GM23338 (cell line): ENCODE measurements at regions not wholly inside any gene's neighbourhood (a gene's known extent, or its start where the extent isn't known, plus 50 kb on each side); places are given as distances from the start of the nearest gene placed in this dataset.

Experiments
- ATAC-seq: fragments of 200-7000 bp; cut with Tn5 transposase; 3 replicates; pipeline ENCODE4 v1.9.1; 2020
- DNase-seq: peaks from one replicate; pipeline ENCODE4 v3.0.0-alpha.2; 2015; ENCODE audit warnings: low spot score
- H2AFZ ChIP-seq: fragments of 200-600 bp; sonication (generic); 2 replicates; pipeline ENCODE4 v1.8.0; 2016; ENCODE audit warnings: antibody characterized with exemption, mild to moderate bottlenecking, moderate library complexity
- H3F3A ChIP-seq: fragments of 200-600 bp; sonication (generic); replicated peaks from 2 replicates; pipeline ENCODE4 v1.8.0; 2017; ENCODE audit warnings: antibody characterized with exemption, mixed run types, low read depth
- H3K27ac ChIP-seq: fragments of 200-600 bp; sonication (generic); 2 replicates; pipeline ENCODE4 v1.6.1; 2016; ENCODE audit warnings: low read depth
- H3K27me3 ChIP-seq: fragments of 200-600 bp; sonication (generic); 2 replicates; pipeline ENCODE4 v1.8.0; 2016; ENCODE audit warnings: mild to moderate bottlenecking, mixed run types, moderate library complexity; ENCODE audit not compliant: insufficient read depth
- H3K36me3 ChIP-seq: fragments of 200-600 bp; sonication (generic); 2 replicates; pipeline ENCODE4 v1.8.0; 2016; ENCODE audit warnings: mild to moderate bottlenecking; ENCODE audit not compliant: insufficient read depth
- H3K4me1 ChIP-seq: fragments of 200-600 bp; sonication (generic); 2 replicates; pipeline ENCODE4 v1.8.0; 2016; ENCODE audit warnings: mild to moderate bottlenecking, moderate library complexity; ENCODE audit not compliant: insufficient read depth
- H3K4me2 ChIP-seq: fragments of 200-600 bp; sonication (generic); 2 replicates; pipeline ENCODE4 v1.7.1; 2017; ENCODE audit warnings: mixed run types
- H3K4me3 ChIP-seq: fragments of 200-600 bp; sonication (generic); 2 replicates; pipeline ENCODE4 v1.6.1; 2016; ENCODE audit warnings: mixed run types
- H3K79me2 ChIP-seq: fragments of 200-600 bp; sonication (generic); replicated peaks from 2 replicates; pipeline ENCODE4 v1.8.0; 2017; ENCODE audit warnings: mild to moderate bottlenecking; ENCODE audit not compliant: insufficient read depth
- H3K9me2 ChIP-seq: fragments of 200-600 bp; sonication (generic); 2 replicates; pipeline ENCODE4 v1.8.0; 2017; ENCODE audit not compliant: insufficient read depth
- H4K20me1 ChIP-seq: fragments of 200-600 bp; sonication (generic); replicated peaks from 2 replicates; pipeline ENCODE4 v1.8.0; 2017; ENCODE audit warnings: mild to moderate bottlenecking; ENCODE audit not compliant: insufficient read depth
- H3K27ac Mint-ChIP-seq: 2 replicates; pipeline ENCODE4 v1.8.0; 2020; ENCODE audit warnings: inconsistent platforms, mild to moderate bottlenecking, moderate library complexity, mixed read lengths
- H3K27me3 Mint-ChIP-seq: 3 replicates; pipeline ENCODE4 v1.8.0; 2022; ENCODE audit warnings: low read depth, mild to moderate bottlenecking, moderate library complexity, mixed read lengths, inconsistent platforms; ENCODE audit not compliant: insufficient read depth, poor library complexity
- H3K36me3 Mint-ChIP-seq: 3 replicates; pipeline ENCODE4 v1.8.0; 2021; ENCODE audit warnings: low read depth, mild to moderate bottlenecking, inconsistent platforms, moderate library complexity, mixed read lengths
- H3K4me1 Mint-ChIP-seq: 3 replicates; pipeline ENCODE4 v1.8.0; 2020; ENCODE audit warnings: mild to moderate bottlenecking, inconsistent platforms, mixed read lengths
- H3K4me3 Mint-ChIP-seq: 3 replicates; pipeline ENCODE4 v1.8.0; 2021; ENCODE audit warnings: moderate library complexity, mild to moderate bottlenecking, inconsistent platforms, mixed read lengths
- H3K9me3 Mint-ChIP-seq: 3 replicates; pipeline ENCODE4 v1.8.0; 2020; ENCODE audit warnings: moderate library complexity, mild to moderate bottlenecking, inconsistent platforms, mixed read lengths
- CREB1 ChIP-seq: fragments of 250-450 bp; sonication (Bioruptor Pico); IDR thresholded peaks from 2 replicates; pipeline ENCODE4 v1.5.0; 2020; ENCODE audit warnings: low read depth, mild to moderate bottlenecking, moderate library complexity
- EZH2 ChIP-seq: fragments of 200-600 bp; sonication (generic); IDR thresholded peaks from one replicate; pipeline ENCODE4 v1.8.0; 2017; ENCODE audit warnings: antibody characterized with exemption, mild to moderate bottlenecking, low read depth; ENCODE audit not compliant: unreplicated experiment
- EZH2phosphoT487 ChIP-seq: fragments of 200-600 bp; sonication (generic); IDR thresholded peaks from one replicate; pipeline ENCODE4 v1.8.1; 2018; ENCODE audit warnings: antibody characterized with exemption; ENCODE audit not compliant: unreplicated experiment
- JUNB ChIP-seq: IDR thresholded peaks from one replicate; pipeline ENCODE4 v1.6.1; 2016; ENCODE audit warnings: antibody characterized with exemption; ENCODE audit not compliant: unreplicated experiment
- NANOG ChIP-seq: IDR thresholded peaks from 2 replicates; pipeline ENCODE4 v1.6.1; 2016; ENCODE audit warnings: antibody characterized with exemption, borderline replicate concordance
- POLR2AphosphoS5 ChIP-seq: IDR thresholded peaks from 2 replicates; pipeline ENCODE4 v1.6.1; 2016; ENCODE audit warnings: antibody characterized with exemption, low read depth
- STAT1 ChIP-seq: IDR thresholded peaks from one replicate; pipeline ENCODE4 v1.6.1; 2016; ENCODE audit warnings: antibody characterized with exemption; ENCODE audit not compliant: unreplicated experiment
- ZNF114 ChIP-seq: fragments of 250-450 bp; sonication (Bioruptor Pico); IDR thresholded peaks from 2 replicates; pipeline ENCODE4 v1.5.0; 2020; ENCODE audit warnings: mild to moderate bottlenecking, moderate library complexity
- ZNF331 ChIP-seq: fragments of 250-450 bp; sonication (Bioruptor Pico); IDR thresholded peaks from 2 replicates; pipeline ENCODE4 v1.5.0; 2020; ENCODE audit warnings: low read depth, mild to moderate bottlenecking, moderate library complexity
- TF ChIP-seq, protein P1 (sequence below): IDR thresholded peaks from one replicate; pipeline ENCODE4 v1.6.1; 2018; ENCODE audit warnings: antibody characterized with exemption; ENCODE audit not compliant: unreplicated experiment
- TF ChIP-seq, protein P2 (sequence below): fragments of 250-450 bp; sonication (Bioruptor Pico); IDR thresholded peaks from 2 replicates; pipeline ENCODE4 v1.5.0; 2020; ENCODE audit warnings: mild to moderate bottlenecking, moderate library complexity
- TF ChIP-seq, protein P3 (sequence below), 2 experiments: fragments of 200-600 bp in 1 of 2; sonication (generic) in 1 of 2; conservative IDR thresholded peaks; 2 replicates each; pipeline versions ENCODE4 v1.5.1 to v1.6.1; 2016 to 2017; ENCODE audit warnings: antibody characterized with exemption in 2 of 2, low read depth in 2 of 2, mild to moderate bottlenecking in 2 of 2, moderate library complexity in 1 of 2

DNA sequence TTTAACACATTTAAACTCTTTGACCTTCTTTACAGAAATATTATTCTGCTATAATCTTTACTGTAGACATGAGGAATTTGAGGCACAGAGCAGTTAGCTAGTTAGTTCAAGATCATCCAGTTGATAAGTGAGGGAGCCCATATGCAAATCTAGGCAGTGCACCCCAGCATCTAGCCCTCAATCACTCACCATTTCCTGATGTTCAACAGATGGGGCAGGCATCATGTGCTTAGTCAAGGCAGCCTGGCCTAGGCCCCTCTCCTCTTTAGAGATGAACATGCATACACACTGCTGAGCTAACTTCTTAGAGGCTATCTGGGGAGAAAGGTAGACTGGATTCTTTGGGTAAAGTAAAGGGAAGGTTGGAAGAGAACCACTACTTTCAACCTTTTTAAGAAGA, 206.8 kb upstream of the SLC24A2 start:
- Histone ChIP-seq H3K4me1 (no peaks in the 10 kb centered on the region), H3F3A (no peaks in the 10 kb centered on the region), H3K36me3 (no peaks in the 10 kb centered on the region), H3K4me3 (no peak overlapping the region), H3K9me2 (peaks cover 5% of the 10 kb centered on the region; the same call in 1 of the 2 replicates), H3K79me2 (no peaks in the 10 kb centered on the region), H3K4me2 (no peak overlapping the region), H4K20me1 (no peaks in the 10 kb centered on the region), H2AFZ (no peak overlapping the region), H3K27me3 (no peaks in the 10 kb centered on the region), H3K27ac (no peak overlapping the region)
- no peak for ATAC-seq
- Mint-ChIP-seq H3K9me3 (no peaks in the 10 kb centered on the region), H3K4me1 (no peaks in the 10 kb centered on the region; the same call in 2 of the 3 replicates), H3K4me3 (no peak overlapping the region), H3K27ac (no peak overlapping the region), H3K27me3 (no peaks in the 10 kb centered on the region), H3K36me3 (no peaks in the 10 kb centered on the region)
- no peak for TF ChIP-seq ZNF331 (CRISPR knock-in tag)
- TF ChIP-seq ZNF114 (CRISPR knock-in tag) = no peak
- TF ChIP-seq, protein P1, sequence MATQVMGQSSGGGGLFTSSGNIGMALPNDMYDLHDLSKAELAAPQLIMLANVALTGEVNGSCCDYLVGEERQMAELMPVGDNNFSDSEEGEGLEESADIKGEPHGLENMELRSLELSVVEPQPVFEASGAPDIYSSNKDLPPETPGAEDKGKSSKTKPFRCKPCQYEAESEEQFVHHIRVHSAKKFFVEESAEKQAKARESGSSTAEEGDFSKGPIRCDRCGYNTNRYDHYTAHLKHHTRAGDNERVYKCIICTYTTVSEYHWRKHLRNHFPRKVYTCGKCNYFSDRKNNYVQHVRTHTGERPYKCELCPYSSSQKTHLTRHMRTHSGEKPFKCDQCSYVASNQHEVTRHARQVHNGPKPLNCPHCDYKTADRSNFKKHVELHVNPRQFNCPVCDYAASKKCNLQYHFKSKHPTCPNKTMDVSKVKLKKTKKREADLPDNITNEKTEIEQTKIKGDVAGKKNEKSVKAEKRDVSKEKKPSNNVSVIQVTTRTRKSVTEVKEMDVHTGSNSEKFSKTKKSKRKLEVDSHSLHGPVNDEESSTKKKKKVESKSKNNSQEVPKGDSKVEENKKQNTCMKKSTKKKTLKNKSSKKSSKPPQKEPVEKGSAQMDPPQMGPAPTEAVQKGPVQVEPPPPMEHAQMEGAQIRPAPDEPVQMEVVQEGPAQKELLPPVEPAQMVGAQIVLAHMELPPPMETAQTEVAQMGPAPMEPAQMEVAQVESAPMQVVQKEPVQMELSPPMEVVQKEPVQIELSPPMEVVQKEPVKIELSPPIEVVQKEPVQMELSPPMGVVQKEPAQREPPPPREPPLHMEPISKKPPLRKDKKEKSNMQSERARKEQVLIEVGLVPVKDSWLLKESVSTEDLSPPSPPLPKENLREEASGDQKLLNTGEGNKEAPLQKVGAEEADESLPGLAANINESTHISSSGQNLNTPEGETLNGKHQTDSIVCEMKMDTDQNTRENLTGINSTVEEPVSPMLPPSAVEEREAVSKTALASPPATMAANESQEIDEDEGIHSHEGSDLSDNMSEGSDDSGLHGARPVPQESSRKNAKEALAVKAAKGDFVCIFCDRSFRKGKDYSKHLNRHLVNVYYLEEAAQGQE = no peak
- no peak for DNase-seq

DNA sequence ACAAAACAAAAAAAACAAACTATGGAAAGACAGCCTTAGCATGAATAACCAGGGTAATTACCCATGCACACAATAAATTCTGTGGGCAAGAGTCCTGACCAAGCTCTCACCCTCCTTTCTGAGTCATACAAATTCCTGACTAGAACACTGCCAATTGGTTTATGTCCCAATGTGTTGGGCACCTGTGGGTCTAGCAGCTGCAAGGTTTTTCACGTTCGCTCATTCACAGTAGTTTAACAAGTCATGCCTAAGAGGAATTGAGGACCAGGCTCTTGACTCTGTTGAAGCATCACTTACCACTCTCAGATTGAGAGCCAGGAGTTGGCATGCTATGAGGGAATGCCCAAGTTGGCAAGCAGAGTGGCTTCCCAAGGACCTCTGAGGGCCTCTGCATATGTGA, 205.5 kb upstream of the SLC24A2 start:
- Mint-ChIP-seq H3K36me3 (no peaks in the 10 kb centered on the region), H3K27ac (no peak overlapping the region), H3K4me1 (no peaks in the 10 kb centered on the region), H3K4me3 (no peak overlapping the region), H3K27me3 (no peaks in the 10 kb centered on the region), H3K9me3 (no peaks in the 10 kb centered on the region)
- H3F3A ChIP-seq = no peaks in the 10 kb centered on the region
- no peaks in the 10 kb centered on the region for H3K4me1 ChIP-seq
- no peaks in the 10 kb centered on the region for H3K79me2 ChIP-seq
- H3K9me2 ChIP-seq = peaks cover 5% of the 10 kb centered on the region; the same call in 1 of the 2 replicates
- no peaks in the 10 kb centered on the region for H3K27me3 ChIP-seq
- no peak for ATAC-seq
- no peak overlapping the region for H3K4me2 ChIP-seq
- no peaks in the 10 kb centered on the region for H3K36me3 ChIP-seq
- no peak for DNase-seq
- no peak overlapping the region for H2AFZ ChIP-seq
- H3K27ac ChIP-seq = no peak overlapping the region
- H3K4me3 ChIP-seq = no peak overlapping the region
- no peaks in the 10 kb centered on the region for H4K20me1 ChIP-seq
- TF ChIP-seq, protein P2, sequence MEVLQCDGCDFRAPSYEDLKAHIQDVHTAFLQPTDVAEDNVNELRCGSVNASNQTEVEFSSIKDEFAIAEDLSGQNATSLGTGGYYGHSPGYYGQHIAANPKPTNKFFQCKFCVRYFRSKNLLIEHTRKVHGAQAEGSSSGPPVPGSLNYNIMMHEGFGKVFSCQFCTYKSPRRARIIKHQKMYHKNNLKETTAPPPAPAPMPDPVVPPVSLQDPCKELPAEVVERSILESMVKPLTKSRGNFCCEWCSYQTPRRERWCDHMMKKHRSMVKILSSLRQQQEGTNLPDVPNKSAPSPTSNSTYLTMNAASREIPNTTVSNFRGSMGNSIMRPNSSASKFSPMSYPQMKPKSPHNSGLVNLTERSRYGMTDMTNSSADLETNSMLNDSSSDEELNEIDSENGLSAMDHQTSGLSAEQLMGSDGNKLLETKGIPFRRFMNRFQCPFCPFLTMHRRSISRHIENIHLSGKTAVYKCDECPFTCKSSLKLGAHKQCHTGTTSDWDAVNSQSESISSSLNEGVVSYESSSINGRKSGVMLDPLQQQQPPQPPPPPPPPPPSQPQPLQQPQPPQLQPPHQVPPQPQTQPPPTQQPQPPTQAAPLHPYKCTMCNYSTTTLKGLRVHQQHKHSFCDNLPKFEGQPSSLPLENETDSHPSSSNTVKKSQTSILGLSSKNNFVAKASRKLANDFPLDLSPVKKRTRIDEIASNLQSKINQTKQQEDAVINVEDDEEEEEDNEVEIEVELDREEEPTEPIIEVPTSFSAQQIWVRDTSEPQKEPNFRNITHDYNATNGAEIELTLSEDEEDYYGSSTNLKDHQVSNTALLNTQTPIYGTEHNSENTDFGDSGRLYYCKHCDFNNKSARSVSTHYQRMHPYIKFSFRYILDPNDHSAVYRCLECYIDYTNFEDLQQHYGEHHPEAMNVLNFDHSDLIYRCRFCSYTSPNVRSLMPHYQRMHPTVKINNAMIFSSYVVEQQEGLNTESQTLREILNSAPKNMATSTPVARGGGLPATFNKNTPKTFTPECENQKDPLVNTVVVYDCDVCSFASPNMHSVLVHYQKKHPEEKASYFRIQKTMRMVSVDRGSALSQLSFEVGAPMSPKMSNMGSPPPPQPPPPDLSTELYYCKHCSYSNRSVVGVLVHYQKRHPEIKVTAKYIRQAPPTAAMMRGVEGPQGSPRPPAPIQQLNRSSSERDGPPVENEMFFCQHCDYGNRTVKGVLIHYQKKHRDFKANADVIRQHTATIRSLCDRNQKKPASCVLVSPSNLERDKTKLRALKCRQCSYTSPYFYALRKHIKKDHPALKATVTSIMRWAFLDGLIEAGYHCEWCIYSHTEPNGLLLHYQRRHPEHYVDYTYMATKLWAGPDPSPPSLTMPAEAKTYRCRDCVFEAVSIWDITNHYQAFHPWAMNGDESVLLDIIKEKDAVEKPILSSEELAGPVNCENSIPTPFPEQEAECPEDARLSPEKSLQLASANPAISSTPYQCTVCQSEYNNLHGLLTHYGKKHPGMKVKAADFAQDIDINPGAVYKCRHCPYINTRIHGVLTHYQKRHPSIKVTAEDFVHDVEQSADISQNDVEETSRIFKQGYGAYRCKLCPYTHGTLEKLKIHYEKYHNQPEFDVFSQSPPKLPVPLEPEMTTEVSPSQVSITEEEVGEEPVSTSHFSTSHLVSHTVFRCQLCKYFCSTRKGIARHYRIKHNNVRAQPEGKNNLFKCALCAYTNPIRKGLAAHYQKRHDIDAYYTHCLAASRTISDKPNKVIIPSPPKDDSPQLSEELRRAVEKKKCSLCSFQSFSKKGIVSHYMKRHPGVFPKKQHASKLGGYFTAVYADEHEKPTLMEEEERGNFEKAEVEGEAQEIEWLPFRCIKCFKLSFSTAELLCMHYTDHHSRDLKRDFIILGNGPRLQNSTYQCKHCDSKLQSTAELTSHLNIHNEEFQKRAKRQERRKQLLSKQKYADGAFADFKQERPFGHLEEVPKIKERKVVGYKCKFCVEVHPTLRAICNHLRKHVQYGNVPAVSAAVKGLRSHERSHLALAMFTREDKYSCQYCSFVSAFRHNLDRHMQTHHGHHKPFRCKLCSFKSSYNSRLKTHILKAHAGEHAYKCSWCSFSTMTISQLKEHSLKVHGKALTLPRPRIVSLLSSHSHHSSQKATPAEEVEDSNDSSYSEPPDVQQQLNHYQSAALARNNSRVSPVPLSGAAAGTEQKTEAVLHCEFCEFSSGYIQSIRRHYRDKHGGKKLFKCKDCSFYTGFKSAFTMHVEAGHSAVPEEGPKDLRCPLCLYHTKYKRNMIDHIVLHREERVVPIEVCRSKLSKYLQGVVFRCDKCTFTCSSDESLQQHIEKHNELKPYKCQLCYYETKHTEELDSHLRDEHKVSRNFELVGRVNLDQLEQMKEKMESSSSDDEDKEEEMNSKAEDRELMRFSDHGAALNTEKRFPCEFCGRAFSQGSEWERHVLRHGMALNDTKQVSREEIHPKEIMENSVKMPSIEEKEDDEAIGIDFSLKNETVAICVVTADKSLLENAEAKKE = no peak
- TF ChIP-seq EZH2 (no peak), EZH2phosphoT487 (no peak), JUNB (no peak), POLR2AphosphoS5 (no peak), CREB1 (no peak), STAT1 (no peak), NANOG (no peak)
- TF ChIP-seq, protein P3, sequence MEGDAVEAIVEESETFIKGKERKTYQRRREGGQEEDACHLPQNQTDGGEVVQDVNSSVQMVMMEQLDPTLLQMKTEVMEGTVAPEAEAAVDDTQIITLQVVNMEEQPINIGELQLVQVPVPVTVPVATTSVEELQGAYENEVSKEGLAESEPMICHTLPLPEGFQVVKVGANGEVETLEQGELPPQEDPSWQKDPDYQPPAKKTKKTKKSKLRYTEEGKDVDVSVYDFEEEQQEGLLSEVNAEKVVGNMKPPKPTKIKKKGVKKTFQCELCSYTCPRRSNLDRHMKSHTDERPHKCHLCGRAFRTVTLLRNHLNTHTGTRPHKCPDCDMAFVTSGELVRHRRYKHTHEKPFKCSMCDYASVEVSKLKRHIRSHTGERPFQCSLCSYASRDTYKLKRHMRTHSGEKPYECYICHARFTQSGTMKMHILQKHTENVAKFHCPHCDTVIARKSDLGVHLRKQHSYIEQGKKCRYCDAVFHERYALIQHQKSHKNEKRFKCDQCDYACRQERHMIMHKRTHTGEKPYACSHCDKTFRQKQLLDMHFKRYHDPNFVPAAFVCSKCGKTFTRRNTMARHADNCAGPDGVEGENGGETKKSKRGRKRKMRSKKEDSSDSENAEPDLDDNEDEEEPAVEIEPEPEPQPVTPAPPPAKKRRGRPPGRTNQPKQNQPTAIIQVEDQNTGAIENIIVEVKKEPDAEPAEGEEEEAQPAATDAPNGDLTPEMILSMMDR (conservative IDR thresholded peaks at IDR 0.05; ENCODE audit: low read depth in 2 of 2) = no peak
